ENCODE measurements at regions not wholly inside any gene's neighbourhood (a gene's known extent, or its start where the extent isn't known, plus 50 kb on each side); places are given as distances from the start of the nearest gene placed in this dataset.

DNA sequence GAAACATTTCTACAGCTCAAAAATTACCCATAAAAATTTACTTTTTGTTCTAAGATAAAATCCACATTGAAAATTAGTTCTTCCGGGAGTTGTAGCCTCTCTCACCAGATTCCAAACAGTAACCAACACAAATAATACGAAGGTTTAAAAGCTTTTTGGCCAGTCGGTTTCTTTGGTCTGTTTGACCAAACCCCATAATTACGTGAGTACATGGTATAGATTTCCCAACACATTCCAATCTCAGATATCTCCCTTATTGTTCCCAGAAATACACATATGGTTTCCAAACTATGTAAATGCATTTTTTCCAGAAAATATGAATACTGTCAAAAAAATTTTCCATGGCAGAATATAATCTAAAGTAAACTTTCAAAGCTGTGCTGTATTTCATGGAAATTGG, 722.0 kb downstream of the KCNJ2 start:
- TF ChIP-seq CTCF (IDR thresholded peaks at IDR 0.05), result no peak
- TF ChIP-seq POLR2AphosphoS5 (IDR thresholded peaks at IDR 0.05), result no peak
- no peak for TF ChIP-seq POLR2A (IDR thresholded peaks at IDR 0.05)
